ENCODE measurements at regions not wholly inside any gene's neighbourhood (a gene's known extent, or its start where the extent isn't known, plus 50 kb on each side); places are given as distances from the start of the nearest gene placed in this dataset.

- no peaks in the 10 kb centered on the region for H3K9me3 ChIP-seq
- ATAC-seq, result peak; percentile 51
- TF ChIP-seq POLR2AphosphoS5 (IDR thresholded peaks at IDR 0.05) (no peak), POLR2A (IDR thresholded peaks at IDR 0.05) (no peak), CTCF (IDR thresholded peaks at IDR 0.05) (no peak), EP300 (IDR thresholded peaks at IDR 0.05) (no peak)
- H3K27me3 ChIP-seq, result no peaks in the 10 kb centered on the region
- no peaks in the 10 kb centered on the region for H3K36me3 ChIP-seq
- no peak overlapping the region for H3K4me3 ChIP-seq
- H3K4me1 ChIP-seq, result peaks cover 0 to 9% (median 0%) of the 10 kb centered on the region in 3 donors
- no peak overlapping the region for H3K27ac ChIP-seq
- WGBS, 2 donors (ENCODE audit: low coverage in 1 of 2), result 7 to 27% methylated on average over 2 to 6 of the region's 7 CpGs
Measured at GRCh38 chr2:191746346-191747169, 68.6 kb downstream of the NABP1 start.

- peaks cover 0 to 9% (median 0%) of the 10 kb centered on the region in 3 donors for H3K4me1 ChIP-seq
- no peaks in the 10 kb centered on the region for H3K27me3 ChIP-seq
- no peaks in the 10 kb centered on the region for H3K9me3 ChIP-seq
- no peak overlapping the region for H3K4me3 ChIP-seq
- WGBS, 2 donors (ENCODE audit: low coverage in 1 of 2), result 21% methylated on average over 3 of the region's 3 CpGs
- TF ChIP-seq POLR2A (IDR thresholded peaks at IDR 0.05), result no peak
- TF ChIP-seq EP300 (IDR thresholded peaks at IDR 0.05), result no peak
- no peak for ATAC-seq
- H3K36me3 ChIP-seq, result no peaks in the 10 kb centered on the region
- H3K27ac ChIP-seq, result no peak overlapping the region
Measured at GRCh38 chr2:191747170-191747530, 69.2 kb downstream of the NABP1 start.

- Histone ChIP-seq H3K9me3 (no peaks in the 10 kb centered on the region), H3K4me3 (no peak overlapping the region), H3K27ac (no peak overlapping the region), H3K4me1 (peaks cover 0 to 9% (median 0%) of the 10 kb centered on the region in 3 donors), H3K27me3 (no peaks in the 10 kb centered on the region), H3K36me3 (no peaks in the 10 kb centered on the region)
- ATAC-seq, result no peak
- WGBS, 2 donors (ENCODE audit: low coverage in 1 of 2), result 41 to 60% methylated on average over 3 of the region's 3 CpGs
- TF ChIP-seq CTCF (IDR thresholded peaks at IDR 0.05) (no peak), EP300 (IDR thresholded peaks at IDR 0.05) (no peak), POLR2AphosphoS5 (IDR thresholded peaks at IDR 0.05) (no peak), POLR2A (IDR thresholded peaks at IDR 0.05) (no peak)
Measured at GRCh38 chr2:191748059-191748461, 70.1 kb downstream of the NABP1 start.

- no peak for ATAC-seq
- no peak for TF ChIP-seq POLR2A (IDR thresholded peaks at IDR 0.05)
- TF ChIP-seq EP300 (IDR thresholded peaks at IDR 0.05), result no peak
- TF ChIP-seq POLR2AphosphoS5 (IDR thresholded peaks at IDR 0.05), result no peak
- TF ChIP-seq CTCF (IDR thresholded peaks at IDR 0.05), result no peak
- H3K4me3 ChIP-seq, result no peak overlapping the region
- 38 to 45% methylated on average over 1 of the region's 1 CpG for WGBS, 2 donors (ENCODE audit: low coverage in 1 of 2)
- peaks cover 0 to 9% (median 0%) of the 10 kb centered on the region in 3 donors for H3K4me1 ChIP-seq
- no peak overlapping the region for H3K27ac ChIP-seq
- no peaks in the 10 kb centered on the region for H3K27me3 ChIP-seq
- no peaks in the 10 kb centered on the region for H3K36me3 ChIP-seq
- H3K9me3 ChIP-seq, result no peaks in the 10 kb centered on the region
Measured at GRCh38 chr2:191748528-191749180, 70.7 kb downstream of the NABP1 start.

- H3K9me3 ChIP-seq, result no peaks in the 10 kb centered on the region
- 80 to 84% methylated on average over 4 of the region's 4 CpGs for WGBS, 2 donors (ENCODE audit: low coverage in 1 of 2)
Measured at GRCh38 chr2:191749181-191749540, 71.2 kb downstream of the NABP1 start.

More at GRCh38 chr2:191749181-191749540, 71.2 kb downstream of the NABP1 start:
- no peak overlapping the region for H3K27ac ChIP-seq
- no peak for ATAC-seq
- no peaks in the 10 kb centered on the region for H3K27me3 ChIP-seq
- no peak overlapping the region for H3K4me3 ChIP-seq
- H3K36me3 ChIP-seq, result no peaks in the 10 kb centered on the region
- H3K4me1 ChIP-seq, result peaks cover 0 to 9% (median 0%) of the 10 kb centered on the region in 3 donors
- TF ChIP-seq EP300 (IDR thresholded peaks at IDR 0.05) (no peak), CTCF (IDR thresholded peaks at IDR 0.05) (no peak), POLR2A (IDR thresholded peaks at IDR 0.05) (no peak), POLR2AphosphoS5 (IDR thresholded peaks at IDR 0.05) (no peak)
